Mesothelial cell of epicardium (in vitro differentiated cells): ENCODE measurements at regions not wholly inside any gene's neighbourhood (a gene's known extent, or its start where the extent isn't known, plus 50 kb on each side); places are given as distances from the start of the nearest gene placed in this dataset.
A peak's percentile ranks its signal among the peaks of the same experiment; 100 is the strongest.

ENCODE experiments used
- DNase-seq, 2 experiments: peaks; one replicate each; pipeline ENCODE4 v3.0.0; 2021; ENCODE audit warnings: low spot score in 2 of 2; ENCODE audit not compliant: unreplicated experiment in 2 of 2
- H3K27ac Mint-ChIP-seq: 2 replicates; pipeline ENCODE4 v1.8.0; 2021; ENCODE audit warnings: mixed read lengths
- H3K27me3 Mint-ChIP-seq: 2 replicates; pipeline ENCODE4 v1.8.0; 2021; ENCODE audit warnings: low read depth, mixed read lengths
- H3K36me3 Mint-ChIP-seq: 2 replicates; pipeline ENCODE4 v1.8.0; 2021; ENCODE audit warnings: mixed read lengths
- H3K4me1 Mint-ChIP-seq: 2 replicates; pipeline ENCODE4 v1.8.0; 2021; ENCODE audit warnings: mixed read lengths
- H3K4me3 Mint-ChIP-seq: 2 replicates; pipeline ENCODE4 v1.8.0; 2021; ENCODE audit warnings: mild to moderate bottlenecking, moderate library complexity, mixed read lengths
- H3K9me3 Mint-ChIP-seq: 2 replicates; pipeline ENCODE4 v1.8.0; 2021; ENCODE audit warnings: mixed read lengths
- TF ChIP-seq, protein P1 (sequence below): fragments of 200-600 bp; sonication (generic); IDR thresholded peaks from one replicate; pipeline ENCODE4 v1.5.0; 2021; ENCODE audit warnings: antibody characterized with exemption; ENCODE audit not compliant: unreplicated experiment

DNA sequence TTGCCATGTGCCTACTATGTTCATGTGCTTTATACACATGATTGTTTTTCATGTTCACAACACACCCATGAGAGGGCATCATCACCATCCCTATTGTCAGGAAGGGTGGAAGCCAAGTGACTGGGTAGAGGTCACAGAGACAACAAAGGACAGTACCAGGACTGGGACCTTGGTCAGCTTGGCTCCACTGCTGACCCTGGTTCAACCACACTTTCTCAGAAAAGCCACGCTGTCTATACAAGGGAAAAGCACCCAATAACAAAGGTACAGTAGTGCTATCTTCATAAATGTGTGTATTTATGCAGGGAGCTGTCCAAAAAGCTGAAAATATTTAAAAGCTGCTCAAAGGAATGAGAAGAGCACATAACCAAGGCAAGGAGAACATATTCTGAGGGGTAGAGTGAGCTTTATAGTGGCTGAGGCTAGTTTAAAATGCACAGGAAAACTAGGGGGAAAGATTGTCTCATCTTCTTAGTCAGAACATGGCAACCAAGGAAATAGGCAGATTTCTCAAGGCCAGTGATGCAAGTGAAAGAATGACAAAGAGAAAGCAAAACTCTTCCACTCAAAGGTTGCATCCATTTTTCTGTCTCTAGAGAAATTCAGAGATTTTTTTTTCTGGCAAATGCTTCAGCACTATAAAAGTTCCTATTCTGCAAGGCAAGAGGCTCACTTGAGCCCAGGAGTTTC is 415.0 kb downstream of the FOXO1 start:
- Mint-ChIP-seq H3K36me3 (no peaks in the 10 kb centered on the region), H3K9me3 (peaks cover 14% of the 10 kb centered on the region), H3K4me3 (no peak overlapping the region), H3K27me3 (no peaks in the 10 kb centered on the region), H3K4me1 (peaks cover 18% of the 10 kb centered on the region), H3K27ac (no peak overlapping the region)
- no peak for DNase-seq
- TF ChIP-seq, protein P1, sequence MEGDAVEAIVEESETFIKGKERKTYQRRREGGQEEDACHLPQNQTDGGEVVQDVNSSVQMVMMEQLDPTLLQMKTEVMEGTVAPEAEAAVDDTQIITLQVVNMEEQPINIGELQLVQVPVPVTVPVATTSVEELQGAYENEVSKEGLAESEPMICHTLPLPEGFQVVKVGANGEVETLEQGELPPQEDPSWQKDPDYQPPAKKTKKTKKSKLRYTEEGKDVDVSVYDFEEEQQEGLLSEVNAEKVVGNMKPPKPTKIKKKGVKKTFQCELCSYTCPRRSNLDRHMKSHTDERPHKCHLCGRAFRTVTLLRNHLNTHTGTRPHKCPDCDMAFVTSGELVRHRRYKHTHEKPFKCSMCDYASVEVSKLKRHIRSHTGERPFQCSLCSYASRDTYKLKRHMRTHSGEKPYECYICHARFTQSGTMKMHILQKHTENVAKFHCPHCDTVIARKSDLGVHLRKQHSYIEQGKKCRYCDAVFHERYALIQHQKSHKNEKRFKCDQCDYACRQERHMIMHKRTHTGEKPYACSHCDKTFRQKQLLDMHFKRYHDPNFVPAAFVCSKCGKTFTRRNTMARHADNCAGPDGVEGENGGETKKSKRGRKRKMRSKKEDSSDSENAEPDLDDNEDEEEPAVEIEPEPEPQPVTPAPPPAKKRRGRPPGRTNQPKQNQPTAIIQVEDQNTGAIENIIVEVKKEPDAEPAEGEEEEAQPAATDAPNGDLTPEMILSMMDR = no peak

DNA sequence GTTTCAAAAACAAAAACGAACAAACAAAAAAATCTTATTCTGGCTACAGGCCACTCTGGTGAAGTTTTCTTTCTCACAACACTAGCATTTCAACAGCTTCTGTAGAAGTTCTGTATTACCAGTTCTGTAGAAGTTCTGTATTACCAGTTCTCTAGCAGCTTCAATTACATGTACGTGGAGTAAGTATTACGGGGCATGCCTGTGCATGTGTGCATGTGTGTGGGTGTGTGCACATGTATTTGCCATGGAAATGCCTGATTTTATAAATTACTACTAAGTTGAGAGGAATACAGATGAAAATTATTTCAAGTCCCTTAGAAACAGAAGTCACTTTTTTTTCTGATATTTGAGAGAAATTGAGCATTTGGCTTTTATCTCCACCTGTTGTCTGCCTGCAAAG is 414.2 kb downstream of the FOXO1 start:
- no peak for DNase-seq
- TF ChIP-seq, protein P1 = no peak
- Mint-ChIP-seq H3K4me1 (peaks cover 18% of the 10 kb centered on the region), H3K27me3 (no peaks in the 10 kb centered on the region), H3K9me3 (peaks cover 14% of the 10 kb centered on the region), H3K36me3 (no peaks in the 10 kb centered on the region), H3K27ac (no peak overlapping the region), H3K4me3 (no peak overlapping the region)

DNA sequence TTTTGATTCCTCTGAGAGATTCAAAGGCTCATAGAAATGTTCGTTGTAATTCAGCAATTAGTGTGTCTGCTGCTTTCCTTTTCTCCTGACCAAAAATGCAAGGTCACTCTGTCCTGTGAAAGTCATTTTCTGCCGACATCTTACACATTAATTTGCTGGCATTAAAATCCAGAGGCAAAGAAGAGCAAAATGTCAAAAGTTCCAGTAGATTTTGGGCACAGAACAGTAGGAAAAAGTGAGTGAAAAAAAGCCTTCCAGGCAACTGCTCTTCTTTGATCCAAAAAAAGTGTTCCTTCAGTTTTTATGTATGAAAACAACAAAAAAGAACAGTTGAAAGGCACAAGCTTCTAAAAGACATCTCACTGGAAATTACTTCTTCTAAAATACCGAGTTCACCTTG is 413.8 kb downstream of the FOXO1 start:
- Mint-ChIP-seq H3K27ac (no peak overlapping the region), H3K9me3 (peaks cover 11% of the 10 kb centered on the region), H3K4me3 (no peak overlapping the region), H3K36me3 (no peaks in the 10 kb centered on the region), H3K27me3 (no peaks in the 10 kb centered on the region), H3K4me1 (peaks cover 18% of the 10 kb centered on the region)
- TF ChIP-seq, protein P1 = no peak
- no peak for DNase-seq

DNA sequence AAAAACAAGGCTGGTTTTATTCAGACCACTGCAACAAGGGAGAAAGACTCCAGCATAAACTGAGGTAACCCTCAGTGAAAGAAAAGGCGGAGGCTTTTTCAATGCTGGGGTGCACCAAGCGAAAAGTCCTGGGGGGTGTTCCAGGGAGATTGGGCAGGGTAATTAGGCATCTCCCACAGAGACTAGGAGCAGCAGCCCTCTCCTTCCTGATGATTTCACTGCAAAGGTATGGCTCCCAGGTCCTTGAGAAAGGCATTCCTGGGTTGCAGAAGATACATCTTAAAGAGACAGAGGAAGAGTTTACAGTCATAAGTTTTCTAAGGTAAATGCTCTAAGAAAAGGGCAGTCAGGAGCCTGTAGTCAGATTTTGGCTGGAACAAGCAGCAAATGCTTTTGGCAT is 412.0 kb downstream of the FOXO1 start:
- Mint-ChIP-seq H3K27me3 (no peaks in the 10 kb centered on the region), H3K9me3 (peaks cover 4% of the 10 kb centered on the region), H3K4me3 (no peak overlapping the region), H3K36me3 (no peaks in the 10 kb centered on the region), H3K4me1 (peaks cover 20% of the 10 kb centered on the region), H3K27ac (peak overlapping the region; percentile 4)
- TF ChIP-seq, protein P1 = no peak
- DNase-seq = no peak

DNA sequence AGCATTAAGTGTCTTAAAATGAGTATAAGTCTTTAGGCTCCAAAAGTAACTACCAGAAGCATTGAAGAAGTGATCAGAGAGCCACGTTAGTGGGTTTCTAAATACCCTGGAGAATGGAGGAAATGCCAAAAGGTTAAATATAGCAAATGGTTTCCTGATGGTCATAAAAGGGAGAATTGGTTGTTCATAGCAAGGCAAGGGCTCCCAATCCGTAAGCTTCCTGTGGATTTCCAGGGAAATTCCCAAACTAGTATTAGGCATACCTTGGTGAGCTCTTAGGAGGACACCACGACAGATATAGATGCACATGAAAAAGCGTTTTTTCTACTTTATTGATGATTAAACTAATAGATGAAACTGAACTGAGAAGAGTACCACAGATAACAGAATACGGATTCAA is 410.9 kb downstream of the FOXO1 start:
- no peak for DNase-seq
- Mint-ChIP-seq H3K27ac (no peak overlapping the region), H3K36me3 (peaks cover under 1% of the 10 kb centered on the region), H3K27me3 (no peaks in the 10 kb centered on the region), H3K4me1 (peaks cover 24% of the 10 kb centered on the region), H3K9me3 (peaks cover 8% of the 10 kb centered on the region), H3K4me3 (no peak overlapping the region)
- TF ChIP-seq, protein P1 = no peak
